HG02763 (cell line): ENCODE measurements at regions not wholly inside any gene's neighbourhood (a gene's known extent, or its start where the extent isn't known, plus 50 kb on each side); places are given as distances from the start of the nearest gene placed in this dataset.

ENCODE experiments used
- ATAC-seq: cut with Tn5 transposase; IDR thresholded peaks from one replicate; pipeline ENCODE4 v1.9.1; 2021; ENCODE audit warnings: mild to moderate bottlenecking, moderate library complexity; ENCODE audit not compliant: unreplicated experiment

DNA sequence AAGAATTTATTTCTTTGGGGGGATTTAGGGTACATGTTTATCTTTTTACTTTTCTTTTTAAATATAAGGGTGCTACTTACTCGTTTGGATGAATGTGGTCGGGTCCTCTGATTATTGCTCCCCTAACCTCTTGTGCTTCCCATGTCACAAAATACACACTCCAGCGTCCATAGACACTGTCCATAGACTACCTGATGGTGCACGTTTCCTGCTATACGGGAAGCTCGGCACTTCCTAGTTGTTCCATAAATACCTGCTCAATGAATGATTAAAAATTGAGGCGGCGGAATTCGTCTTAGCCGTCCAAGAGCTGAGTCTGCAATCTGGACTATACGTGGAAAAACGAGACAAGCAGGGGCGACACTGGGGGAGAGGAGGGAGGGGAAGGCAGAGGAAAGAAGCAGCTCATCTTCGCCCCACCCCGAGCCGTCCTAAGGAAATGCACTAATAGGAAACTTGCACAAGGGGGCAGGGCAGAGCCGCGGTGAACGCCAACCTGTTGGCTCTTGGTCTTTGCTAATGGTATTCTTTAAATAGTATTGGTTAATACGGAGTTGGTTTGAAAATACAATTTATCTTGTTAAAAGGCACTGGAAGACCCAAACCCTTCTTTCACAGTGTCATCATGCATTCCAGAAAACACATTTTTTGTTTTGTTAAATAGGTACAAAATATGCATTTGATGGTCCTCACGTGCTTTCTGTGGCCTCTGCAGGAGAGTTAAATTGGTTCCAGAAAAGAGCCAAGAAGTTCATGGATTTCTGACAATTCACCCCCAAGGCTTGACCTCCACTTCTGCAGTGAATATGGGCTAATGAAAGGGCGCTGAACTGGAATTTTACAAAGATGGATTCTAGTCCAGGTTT is 73.0 kb upstream of the KCTD1 start:
- no peak for ATAC-seq

DNA sequence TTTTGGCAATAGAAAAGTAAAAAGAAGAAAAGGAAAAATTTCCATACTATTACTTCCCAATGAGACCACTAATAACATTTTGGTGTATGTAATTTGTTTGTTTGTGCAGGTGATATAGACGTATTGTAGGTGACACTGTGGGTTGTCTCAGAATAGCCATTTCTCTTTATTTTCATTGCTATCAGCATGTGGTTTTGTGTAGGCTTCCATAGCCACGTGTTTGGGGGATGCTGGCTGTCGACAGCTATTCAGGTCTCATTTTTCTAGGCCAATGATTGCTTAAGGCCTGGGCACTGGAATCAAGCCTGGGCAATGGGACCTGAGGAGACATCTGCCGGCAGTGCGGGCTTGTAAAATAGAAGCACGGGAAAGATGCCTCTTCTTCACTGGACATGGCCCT is 71.0 kb upstream of the KCTD1 start:
- no peak for ATAC-seq

- ATAC-seq: no peak
Observed at GRCh38 chr18:26618135-26618534, 69.8 kb upstream of the KCTD1 start.

DNA sequence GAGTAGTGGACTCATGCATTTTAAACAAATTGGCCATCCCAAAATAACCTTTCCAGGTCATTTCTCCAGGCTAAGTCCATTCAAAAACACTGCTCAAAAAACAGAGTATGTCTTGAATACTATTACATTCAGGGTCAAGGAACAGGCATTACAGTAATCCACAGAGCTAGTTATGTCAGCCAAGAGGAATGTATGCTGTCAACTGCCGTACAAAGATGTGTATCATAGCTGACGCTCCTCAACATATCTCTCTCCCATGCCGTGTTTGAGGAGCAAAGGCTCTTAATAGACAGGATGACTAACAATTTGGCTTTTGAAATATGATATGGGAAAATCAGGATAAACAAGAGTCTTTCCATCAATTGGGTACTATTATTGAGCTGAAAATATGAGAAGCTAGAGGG is 68.8 kb upstream of the KCTD1 start:
- ATAC-seq: no peak

GRCh38 chr18:26614374-26614773 is 66.0 kb upstream of the KCTD1 start:
- ATAC-seq: no peak
